Stimulated activated CD4-positive, alpha-beta T cell treated with anti-CD3 and anti-CD28 coated beads, Interleukin-2, amount 100 ng/mL, for 24 hours (primary cell): ENCODE measurements at regions not wholly inside any gene's neighbourhood (a gene's known extent, or its start where the extent isn't known, plus 50 kb on each side); places are given as distances from the start of the nearest gene placed in this dataset.

Experiments used
- DNase-seq, 2 donors: peaks; one replicate each; pipeline ENCODE4 v3.0.0-alpha.2; 2020

DNA sequence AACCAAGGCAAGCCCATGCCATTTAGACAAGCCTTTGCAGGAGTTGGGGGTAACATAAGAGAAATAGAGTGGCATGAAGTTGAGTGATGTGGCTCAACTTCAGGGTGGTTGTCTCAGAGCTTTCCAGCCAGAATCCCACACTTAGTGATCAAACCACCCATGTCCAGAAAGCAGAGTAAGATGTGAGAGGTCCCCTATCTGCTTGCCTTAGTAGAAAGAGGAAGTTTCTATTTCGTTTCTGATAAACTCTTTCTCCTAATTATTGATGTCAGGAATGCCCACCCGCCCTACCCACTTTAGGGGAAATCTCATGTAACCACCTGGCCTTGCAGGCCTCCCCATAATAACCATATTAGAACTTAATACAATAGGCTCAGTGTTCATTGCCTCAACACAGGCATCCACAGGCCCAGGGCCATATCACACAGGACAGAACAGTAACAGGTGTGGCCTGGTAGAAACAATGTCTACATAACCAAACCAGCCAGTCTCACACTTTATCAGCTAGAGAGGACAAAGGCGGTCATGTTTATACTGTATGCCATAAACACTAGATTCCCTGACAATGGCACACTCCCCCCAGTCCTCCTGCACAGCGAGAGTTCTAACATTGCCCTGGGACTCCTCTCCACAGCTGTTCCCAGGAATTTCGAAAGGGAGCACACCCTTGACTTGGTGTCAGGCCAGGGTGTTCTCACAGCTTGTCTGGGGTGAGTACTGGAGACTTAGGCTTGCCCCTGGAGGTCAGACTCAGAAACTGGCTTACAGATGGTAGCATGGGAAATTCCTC, 364.4 kb downstream of the CXCL12 start:
- no peak for DNase-seq

GRCh38 chr10:44017483-44018145, 367.3 kb downstream of the CXCL12 start:
- no peak for DNase-seq

DNA sequence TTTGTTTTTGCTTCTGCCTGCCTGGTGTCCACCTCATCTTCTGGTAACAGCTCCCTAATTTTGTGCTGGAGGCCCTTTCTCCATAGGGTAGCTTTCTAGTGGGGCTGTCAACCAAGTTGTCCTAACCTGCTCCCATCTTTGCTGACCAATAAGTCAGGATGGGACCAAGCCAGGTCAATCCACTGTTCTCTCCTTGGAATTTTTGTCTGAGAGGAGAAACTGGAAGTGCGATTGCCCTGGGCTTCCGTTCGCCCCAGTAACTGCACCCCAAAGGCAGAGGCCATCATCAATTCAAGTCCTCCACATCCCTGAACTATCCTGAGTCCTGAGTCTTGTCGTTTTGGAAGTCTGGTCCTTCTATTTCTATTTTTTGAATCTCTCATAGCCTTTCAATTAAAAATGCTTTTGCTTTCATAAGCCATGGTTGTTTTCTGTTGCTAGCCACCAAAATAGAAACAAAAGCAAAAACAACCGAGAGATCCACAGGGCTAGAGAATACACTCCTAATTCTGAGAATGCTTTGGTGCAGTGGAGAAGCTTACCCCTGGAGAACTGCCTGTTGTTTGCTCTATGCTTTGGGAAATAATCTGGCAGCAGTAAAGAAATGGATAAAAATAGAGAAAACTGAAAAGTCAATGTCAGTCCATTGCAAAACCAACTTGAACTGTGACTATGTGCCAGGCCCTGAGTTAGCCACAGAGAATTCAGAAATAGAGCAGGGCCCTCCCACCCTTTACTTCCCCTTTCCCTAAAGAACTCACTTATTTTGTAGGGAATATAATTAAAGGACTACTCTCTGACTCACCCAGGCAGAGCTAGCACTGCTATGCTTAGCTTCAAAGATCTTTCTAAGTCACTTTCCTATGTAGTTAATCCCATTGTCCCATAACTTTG, 368.1 kb downstream of the CXCL12 start:
- DNase-seq = no peak

DNA sequence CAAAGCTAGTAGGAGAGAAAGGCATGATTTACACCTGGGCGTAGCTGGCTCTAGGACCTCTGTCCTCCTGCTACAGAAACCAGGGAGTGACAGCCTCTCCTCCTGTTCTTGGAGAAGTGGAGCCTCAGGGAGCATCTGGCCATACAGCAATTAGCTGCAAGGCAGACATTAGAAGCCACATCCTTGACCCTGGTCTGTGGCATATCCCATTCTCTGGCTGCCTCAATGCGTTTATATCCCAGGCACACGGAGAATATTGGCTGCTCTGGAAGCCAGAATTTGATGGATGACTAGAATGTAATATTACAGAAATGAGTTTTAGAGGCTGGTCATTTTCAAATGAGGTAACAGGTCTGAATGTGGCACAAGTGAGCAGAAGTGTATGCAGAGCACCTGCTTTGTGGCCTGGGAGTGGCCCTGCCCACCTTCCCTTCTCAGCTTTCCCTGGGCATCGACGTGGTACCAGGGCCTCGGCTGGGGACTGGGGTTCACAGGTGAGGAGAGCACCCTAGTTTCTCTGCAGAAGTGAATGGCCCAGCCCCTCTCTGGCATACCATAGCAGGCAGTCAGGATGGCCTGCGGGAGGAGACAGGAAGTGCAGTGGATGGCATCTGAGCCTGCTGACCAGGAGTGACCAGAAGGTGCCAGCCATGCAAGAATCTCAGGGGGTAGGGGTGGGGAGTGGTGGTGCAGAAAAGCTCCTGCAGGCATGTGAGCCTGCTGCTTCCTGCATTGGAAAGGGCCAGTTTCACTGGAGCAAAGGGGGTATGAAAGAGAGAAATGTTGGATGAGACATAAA, 367.2 kb upstream of the ZNF32 start:
- DNase-seq = no peak

GRCh38 chr10:44014644-44015250, 366.1 kb upstream of the ZNF32 start:
- DNase-seq = no peak

- DNase-seq = no peak
These were observed 365.3 kb upstream of the ZNF32 start for GRCh38 chr10:44013981-44014380.

DNA sequence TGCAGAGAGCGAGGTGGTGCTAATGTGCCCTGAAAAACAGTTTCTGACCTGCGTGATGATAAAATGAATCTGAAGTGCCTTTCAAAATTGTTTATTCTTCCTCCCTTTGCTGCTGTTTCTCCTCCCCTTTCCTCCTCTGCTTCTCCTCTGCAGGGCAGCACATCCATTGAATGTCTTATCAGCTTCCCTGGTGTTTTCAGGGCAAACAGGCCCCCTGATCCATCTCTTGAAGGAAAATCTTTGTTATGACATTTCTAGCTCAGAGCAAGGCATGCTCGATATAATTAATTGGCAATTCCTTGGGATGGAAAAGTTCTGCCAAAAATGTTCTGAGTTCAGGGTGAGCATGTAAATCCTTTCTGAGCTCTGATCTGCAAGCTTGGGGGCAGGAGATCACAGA, 364.2 kb upstream of the ZNF32 start:
- DNase-seq = no peak

- DNase-seq = no peak
These were observed 362.9 kb upstream of the ZNF32 start for GRCh38 chr10:44011603-44011981.

- peak in 1 of 2 donors; percentile 10 for DNase-seq
These were observed 362.4 kb upstream of the ZNF32 start for GRCh38 chr10:44010873-44011602.

DNA sequence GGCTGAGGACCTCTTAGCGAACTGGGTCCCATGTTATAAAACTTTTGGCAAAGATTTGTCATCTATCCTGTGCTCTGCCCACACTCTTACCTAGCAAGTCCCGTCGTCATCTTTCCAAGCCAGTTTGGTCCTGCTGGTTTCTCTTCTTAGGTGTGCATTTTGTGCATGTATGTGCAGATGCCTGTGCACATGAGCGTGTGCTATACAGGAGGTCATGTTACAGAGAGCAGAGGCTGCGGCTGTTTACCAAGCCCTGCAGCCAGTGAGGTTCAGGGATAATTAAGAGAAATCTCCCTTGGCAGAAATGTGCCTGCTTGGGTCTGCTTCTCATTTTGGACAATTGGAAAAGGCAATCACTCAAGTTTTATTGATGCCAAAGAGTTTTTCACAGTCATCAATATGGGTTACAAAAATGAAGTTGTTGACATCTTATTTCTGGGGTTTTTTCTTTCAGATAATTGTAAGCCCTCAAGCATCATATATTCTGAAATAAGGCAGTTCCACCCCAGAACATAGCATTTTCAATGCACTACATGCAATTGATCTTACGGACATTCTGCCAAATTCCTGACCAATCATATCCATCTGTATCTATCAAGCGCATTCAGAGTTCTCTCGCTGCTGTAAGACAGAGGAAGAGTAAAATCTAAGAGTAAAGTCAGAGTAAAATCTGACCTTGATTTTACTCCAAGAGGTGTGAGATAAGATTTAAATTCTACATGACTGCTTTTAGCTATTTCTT, 361.4 kb upstream of the ZNF32 start:
- no peak for DNase-seq

DNA sequence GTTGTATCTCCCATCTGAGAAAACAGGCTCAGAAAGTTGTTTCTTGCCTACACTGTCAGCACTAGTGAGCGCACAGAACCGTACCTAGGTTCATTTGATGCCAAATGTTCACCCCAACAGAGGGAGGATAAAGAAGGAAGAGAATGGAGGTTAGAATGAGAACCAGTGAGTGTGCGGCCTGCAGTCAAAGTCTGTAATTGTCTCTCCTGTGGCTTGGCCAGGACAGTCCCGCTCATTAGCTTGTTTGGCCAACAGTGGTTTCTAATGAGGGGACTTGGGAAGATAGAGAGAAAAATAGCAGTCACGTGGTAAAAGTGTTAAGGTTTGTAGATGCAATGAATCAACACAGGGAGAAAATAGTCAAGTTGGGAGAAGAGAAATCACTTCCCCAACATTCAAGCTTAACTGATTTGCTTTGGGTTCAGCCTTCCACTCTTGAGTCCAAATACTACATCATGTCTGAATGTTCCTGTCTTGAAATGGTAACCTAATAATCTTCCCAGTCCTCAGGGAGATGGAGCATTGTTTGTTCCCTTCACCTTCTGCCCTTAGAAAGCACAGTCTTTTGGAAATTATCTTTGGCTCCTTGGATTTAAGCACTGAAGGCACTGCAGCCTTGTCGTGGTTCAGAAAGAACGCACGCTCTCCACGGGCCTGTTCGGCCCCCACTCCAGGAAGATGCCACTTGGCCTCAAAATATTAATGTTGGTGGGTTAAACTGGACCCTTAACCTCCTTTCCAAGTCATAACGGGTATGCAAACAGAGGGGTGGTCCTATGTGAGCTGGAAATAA, 360.4 kb upstream of the ZNF32 start:
- no peak for DNase-seq

GRCh38 chr10:44008270-44008916, 359.7 kb upstream of the ZNF32 start:
- DNase-seq = no peak

DNA sequence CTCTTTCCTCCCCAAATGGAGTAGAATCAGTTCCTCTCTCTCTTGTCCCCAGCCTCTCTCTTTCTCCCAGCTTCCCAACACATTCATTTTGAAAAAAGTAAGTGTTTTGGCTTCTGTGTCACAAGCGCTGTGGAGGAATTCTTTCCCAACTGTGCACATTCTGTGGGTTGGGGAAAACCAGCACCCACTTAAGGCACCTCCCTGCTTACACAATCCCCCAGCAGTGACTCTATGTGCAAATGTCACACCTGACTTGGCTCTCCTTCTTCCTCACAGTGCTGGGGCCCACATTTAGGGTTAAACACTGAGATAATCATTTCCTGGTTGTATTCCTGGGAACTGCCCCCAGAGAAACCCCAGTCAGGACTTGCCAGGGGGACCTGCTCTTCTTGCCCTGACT, 358.1 kb upstream of the ZNF32 start:
- DNase-seq = no peak

DNA sequence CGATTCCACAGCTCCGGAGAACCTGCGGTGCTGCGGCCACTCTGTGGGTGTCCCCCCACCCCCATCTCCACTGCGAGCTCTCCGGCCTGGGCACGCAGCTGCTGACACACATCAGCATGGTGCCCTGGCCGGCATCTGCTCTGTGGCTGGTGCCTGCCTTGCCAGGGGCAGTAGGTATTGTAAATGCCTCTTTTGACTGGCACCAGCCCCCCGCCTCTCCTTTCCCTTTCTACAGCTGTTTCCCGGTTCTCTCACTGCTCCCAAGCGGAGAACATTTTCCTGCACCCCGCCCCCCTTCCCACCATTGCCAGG, 357.1 kb upstream of the ZNF32 start:
- DNase-seq = no peak

- no peak for DNase-seq
These were observed 356.5 kb upstream of the ZNF32 start for GRCh38 chr10:44004913-44005787.

- DNase-seq = no peak
These were observed 349.5 kb upstream of the ZNF32 start for GRCh38 chr10:43998021-43998809.

- no peak for DNase-seq
These were observed 348.6 kb upstream of the ZNF32 start for GRCh38 chr10:43997330-43997729.

DNA sequence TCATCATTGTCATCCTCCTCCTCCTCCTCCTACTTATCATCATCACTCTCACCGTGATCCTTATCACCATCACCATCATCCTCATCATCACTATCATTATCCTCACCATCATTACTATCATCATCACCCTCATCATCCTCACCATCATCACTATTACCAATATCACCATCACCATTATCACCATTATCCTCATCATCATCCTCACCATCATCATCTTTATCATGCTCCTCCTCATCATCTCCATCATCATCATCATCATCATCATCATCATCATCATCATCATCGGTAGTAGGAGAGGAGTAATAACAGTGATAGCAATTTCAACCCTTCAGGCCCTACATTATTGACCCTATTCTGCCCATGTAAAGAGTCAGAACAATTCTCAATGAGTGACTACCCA, 345.9 kb upstream of the ZNF32 start:
- no peak for DNase-seq
